SK-N-SH (cell line): ENCODE measurements at regions not wholly inside any gene's neighbourhood (a gene's known extent, or its start where the extent isn't known, plus 50 kb on each side); places are given as distances from the start of the nearest gene placed in this dataset.
A peak's percentile ranks its signal among the peaks of the same experiment; 100 is the strongest.

Source experiments
- CTCF ChIA-PET: fragments of 300-600, 350-600 bp; formaldehyde crosslinking; extraction: SDS; loops from one replicate; lab custom pipeline; 2021; lab: Yijun Ruan, JAX
- POLR2A ChIA-PET: fragments of 350-600 bp; sonication (Branson Sonifier 250); formaldehyde crosslinking; extraction: SDS; loops from one replicate; lab custom pipeline; 2020; ENCODE audit warnings: antibody characterized with exemption, inconsistent platforms; lab: Yijun Ruan, JAX
- DNase-seq: peaks from one replicate; pipeline ENCODE4 v3.0.0; 2012
- H2AFZ ChIP-seq: fragments of 200-600 bp; sonication (generic); 2 replicates; pipeline ENCODE4 v1.8.1; 2016; ENCODE audit warnings: antibody characterized with exemption, mild to moderate bottlenecking, low read depth
- H3F3A ChIP-seq: fragments of 200-600 bp; sonication (generic); replicated peaks from 2 replicates; pipeline ENCODE3; 2016; ENCODE audit warnings: antibody characterized with exemption, mild to moderate bottlenecking; ENCODE audit not compliant: insufficient read depth
- H3K27ac ChIP-seq, 2 experiments: fragments of 200-500 bp in 1 of 2; fragments of 200-600 bp in 1 of 2; sonication (Bioruptor generic) in 1 of 2; sonication (generic), shearing (Covaris generic) in 1 of 2; 2 replicates each; pipeline versions ENCODE4 v1.5.1 to v1.6.1; 2014 to 2016; ENCODE audit warnings: low read depth in 2 of 2, inconsistent platforms in 1 of 2, low read length in 1 of 2, mild to moderate bottlenecking in 1 of 2, mixed read lengths in 1 of 2
- H3K27me3 ChIP-seq: fragments of 200-600 bp; sonication (generic), shearing (Covaris generic); 2 replicates; pipeline ENCODE4 v1.6.1; 2016; ENCODE audit warnings: mixed run types; ENCODE audit not compliant: insufficient read depth
- H3K36me3 ChIP-seq, 2 experiments: fragments of 200-500 bp in 1 of 2; fragments of 200-600 bp in 1 of 2; sonication (Bioruptor generic) in 1 of 2; sonication (generic) in 1 of 2; replicated peaks in 1 of 2; 2 replicates each; pipeline versions ENCODE3 to v1.5.1; 2014 to 2016; ENCODE audit warnings: low read length in 1 of 2, mild to moderate bottlenecking in 1 of 2; ENCODE audit not compliant: insufficient read depth in 2 of 2, control insufficient read depth in 1 of 2
- H3K4me1 ChIP-seq, 2 experiments: fragments of 200-500 bp in 1 of 2; fragments of 200-600 bp in 1 of 2; sonication (Bioruptor generic) in 1 of 2; sonication (generic), shearing (Covaris generic) in 1 of 2; 2 replicates each; pipeline versions ENCODE4 v1.5.1 to v1.6.1; 2014 to 2016; ENCODE audit warnings: low read depth in 1 of 2, low read length in 1 of 2, mixed run types in 1 of 2; ENCODE audit not compliant: insufficient read depth in 2 of 2, control insufficient read depth in 1 of 2
- H3K4me2 ChIP-seq: fragments of 200-600 bp; sonication (generic), shearing (Covaris generic); 2 replicates; pipeline ENCODE4 v1.6.1; 2017; ENCODE audit warnings: mixed run types
- H3K4me3 ChIP-seq, 2 experiments: fragments of 200-500 bp in 1 of 2; fragments of 200-600 bp in 1 of 2; sonication (Bioruptor generic) in 1 of 2; sonication (generic), shearing (Covaris generic) in 1 of 2; 2 replicates each; pipeline versions ENCODE4 v1.5.1 to v1.8.1; 2014 to 2016; ENCODE audit warnings: low read depth in 2 of 2, inconsistent platforms in 1 of 2, low read length in 1 of 2, mild to moderate bottlenecking in 1 of 2, mixed read lengths in 1 of 2, moderate library complexity in 1 of 2
- H3K79me2 ChIP-seq: fragments of 200-600 bp; sonication (generic); 2 replicates; pipeline ENCODE4 v1.8.1; 2017; ENCODE audit warnings: mild to moderate bottlenecking; ENCODE audit not compliant: insufficient read depth
- H3K9ac ChIP-seq: fragments of 200-600 bp; sonication (generic); 2 replicates; pipeline ENCODE4 v1.6.1; 2017; ENCODE audit warnings: mixed run types
- H3K9me2 ChIP-seq: fragments of 200-600 bp; sonication (generic); 2 replicates; pipeline ENCODE4 v1.6.1; 2017; ENCODE audit warnings: mixed run types
- H3K9me3 ChIP-seq: fragments of 200-600 bp; sonication (generic); 2 replicates; pipeline ENCODE4 v1.6.1; 2017; ENCODE audit warnings: mixed run types, mild to moderate bottlenecking, moderate library complexity
- H4K20me1 ChIP-seq: fragments of 200-600 bp; sonication (generic); 2 replicates; pipeline ENCODE4 v1.6.1; 2017; ENCODE audit warnings: mild to moderate bottlenecking, mixed run types; ENCODE audit not compliant: insufficient read depth
- CTCF ChIP-seq: fragments of 200-600 bp; sonication (generic); IDR thresholded peaks from 2 replicates; pipeline ENCODE4 v1.6.1; 2017; ENCODE audit warnings: antibody characterized with exemption, mild to moderate bottlenecking, moderate library complexity
- FOXM1 ChIP-seq: IDR thresholded peaks from 2 replicates; pipeline ENCODE4 v1.4.0; 2012; ENCODE audit warnings: low read depth, mild to moderate bottlenecking
- MXI1 ChIP-seq: IDR thresholded peaks from 2 replicates; pipeline ENCODE4 v1.6.1; 2012; ENCODE audit warnings: mild to moderate bottlenecking, low read depth, low read length, improper control_type of control experiment
- POLR2AphosphoS5 ChIP-seq: IDR thresholded peaks from 2 replicates; pipeline ENCODE4 v1.6.1; 2012; ENCODE audit warnings: low read depth, low read length
- RAD21 ChIP-seq: IDR thresholded peaks from 2 replicates; pipeline ENCODE4 v1.6.1; 2012; ENCODE audit warnings: mild to moderate bottlenecking, low read length
- SMC3 ChIP-seq: IDR thresholded peaks from 2 replicates; pipeline ENCODE4 v1.6.1; 2012; ENCODE audit warnings: low read depth, low read length, improper control_type of control experiment
- TEAD4 ChIP-seq: IDR thresholded peaks from 2 replicates; pipeline ENCODE4 v1.4.0; 2012; ENCODE audit warnings: mild to moderate bottlenecking, borderline replicate concordance; ENCODE audit not compliant: insufficient read depth
- ZBTB33 ChIP-seq: IDR thresholded peaks from 2 replicates; pipeline ENCODE4 v1.4.0; 2012; ENCODE audit warnings: low read depth, borderline replicate concordance
- WGBS: methylation state at CpG from one replicate; pipeline ENCODE4 v1.1.6; 2017; ENCODE audit warnings: low lambda C conversion rate; 5-methylcytosine and 5-hydroxymethylcytosine counted together
- TF ChIP-seq, protein P1 (sequence below): fragments of 150-350 bp; IDR thresholded peaks from 2 replicates; pipeline ENCODE4 v1.6.1; 2017; ENCODE audit warnings: antibody characterized with exemption, low read length, low read depth, borderline replicate concordance

GRCh38 chr7:156157409-156158012 lies 345.2 kb upstream of the SHH start (continued):
- TF ChIP-seq ZBTB33 (no peak), TEAD4 (no peak), POLR2AphosphoS5 (no peak), FOXM1 (no peak), MXI1 (no peak)
- TF ChIP-seq, protein P1, sequence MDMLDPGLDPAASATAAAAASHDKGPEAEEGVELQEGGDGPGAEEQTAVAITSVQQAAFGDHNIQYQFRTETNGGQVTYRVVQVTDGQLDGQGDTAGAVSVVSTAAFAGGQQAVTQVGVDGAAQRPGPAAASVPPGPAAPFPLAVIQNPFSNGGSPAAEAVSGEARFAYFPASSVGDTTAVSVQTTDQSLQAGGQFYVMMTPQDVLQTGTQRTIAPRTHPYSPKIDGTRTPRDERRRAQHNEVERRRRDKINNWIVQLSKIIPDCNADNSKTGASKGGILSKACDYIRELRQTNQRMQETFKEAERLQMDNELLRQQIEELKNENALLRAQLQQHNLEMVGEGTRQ, result no peak

GRCh38 chr7:156156734-156157408 lies 344.6 kb upstream of the SHH start:
- no peak overlapping the region for H3K27ac ChIP-seq
- no peaks in the 10 kb centered on the region for H3K9me2 ChIP-seq
- WGBS, result 17% methylated on average over 20 of the region's 20 CpGs
- ChIA-PET CTCF (interaction anchor here (0.7 to 1.3 kb wide), 4 partner anchors 9 to 336 kb away, joined by 3 to 5 read pairs (median 3); no protein-coding TSS in a partner anchor), POLR2A (no interaction called here)
- no peak overlapping the region for H3K4me2 ChIP-seq
- H3K9ac ChIP-seq, result no peak overlapping the region
- peaks cover 39% of the 10 kb centered on the region for H3K27me3 ChIP-seq
- no peak overlapping the region for H2AFZ ChIP-seq
- no peaks in the 10 kb centered on the region for H3K79me2 ChIP-seq
- TF ChIP-seq RAD21, result peak; percentile 25
- TF ChIP-seq, protein P1, result no peak
- TF ChIP-seq CTCF, result peak; percentile 55
- TF ChIP-seq SMC3, result peak; percentile 25
- TF ChIP-seq, all 33 proteins: peak for 3
- Histone ChIP-seq H4K20me1 (no peaks in the 10 kb centered on the region), H3K4me3 (no peak overlapping the region), H3K9me3 (no peaks in the 10 kb centered on the region), H3F3A (peaks cover 7% of the 10 kb centered on the region), H3K36me3 (no peaks in the 10 kb centered on the region), H3K4me1 (no peaks in the 10 kb centered on the region)
- DNase-seq, result peak; percentile 43
